ENCODE measurements at regions not wholly inside any gene's neighbourhood (a gene's known extent, or its start where the extent isn't known, plus 50 kb on each side); places are given as distances from the start of the nearest gene placed in this dataset.

DNA sequence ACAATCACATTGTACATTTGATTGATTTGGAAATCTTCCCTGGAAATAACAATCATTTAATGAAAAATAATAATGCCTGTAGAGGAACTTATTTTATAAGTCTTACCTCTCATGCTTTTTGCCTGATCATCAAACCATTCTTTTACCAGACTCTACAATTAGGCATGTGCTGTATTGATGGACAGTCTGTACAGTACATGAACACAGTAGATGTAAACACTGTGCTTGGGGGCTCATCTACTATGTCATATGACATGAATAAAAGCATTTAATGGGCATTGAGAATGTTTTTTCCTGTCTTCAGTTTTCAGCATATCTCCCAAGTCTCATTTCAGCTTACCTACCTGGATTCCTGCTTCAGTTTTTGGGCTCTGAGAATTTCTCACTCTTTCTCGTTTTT is 1070.9 kb downstream of the STIM2 start:
- no peak for TF ChIP-seq POLR2AphosphoS5 (IDR thresholded peaks at IDR 0.05; ENCODE audit: low read depth, low read length)
- no peak for TF ChIP-seq TAF1 (IDR thresholded peaks at IDR 0.05; ENCODE audit: borderline replicate concordance, low read depth, low read length)
